GM18858 (cell line): ENCODE measurements at regions not wholly inside any gene's neighbourhood (a gene's known extent, or its start where the extent isn't known, plus 50 kb on each side); places are given as distances from the start of the nearest gene placed in this dataset.
"Not testable (repeated sequence)": the region's sequence is repeated elsewhere in the genome, so short reads cannot be mapped to it uniquely, and the experiment has no call there.

Experiments used
- ATAC-seq: cut with Tn5 transposase; IDR thresholded peaks from one replicate; pipeline ENCODE4 v1.9.1; 2021; ENCODE audit not compliant: unreplicated experiment

DNA sequence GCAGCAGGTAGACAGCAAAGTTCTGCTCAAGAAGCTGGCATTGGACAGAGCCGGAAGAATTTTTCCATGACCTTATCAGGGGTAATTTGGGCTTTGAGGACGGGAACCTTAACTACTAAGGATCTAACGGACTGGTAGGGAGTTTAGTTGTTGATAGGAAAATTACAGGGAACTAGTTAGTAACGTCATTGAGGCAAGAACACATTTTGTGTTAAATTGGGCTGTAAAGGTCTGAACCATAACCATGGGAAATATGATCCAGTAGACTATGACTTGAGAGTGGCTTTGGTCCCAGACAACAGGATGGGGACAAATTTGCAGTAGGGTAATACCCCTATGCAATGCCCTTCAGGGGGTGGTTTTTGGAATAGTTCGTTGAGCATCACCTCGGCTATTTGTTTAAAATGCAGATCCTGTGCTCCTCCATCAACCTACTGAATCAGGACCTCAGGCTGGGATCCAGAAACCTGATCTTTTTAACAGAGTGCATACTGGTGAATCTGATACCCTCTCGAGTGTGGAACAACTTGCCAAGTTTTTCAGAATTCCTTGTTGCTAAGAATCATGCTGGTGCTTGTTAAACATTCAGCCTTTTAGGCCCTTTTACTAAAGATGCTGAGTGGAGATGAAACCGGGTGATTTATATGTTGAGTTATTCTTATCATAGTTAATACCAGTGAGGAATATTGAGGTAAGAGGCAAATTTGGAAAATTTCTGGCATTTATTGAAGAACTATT, 255.1 kb downstream of the MAP2K6 start:
- no peak for ATAC-seq

DNA sequence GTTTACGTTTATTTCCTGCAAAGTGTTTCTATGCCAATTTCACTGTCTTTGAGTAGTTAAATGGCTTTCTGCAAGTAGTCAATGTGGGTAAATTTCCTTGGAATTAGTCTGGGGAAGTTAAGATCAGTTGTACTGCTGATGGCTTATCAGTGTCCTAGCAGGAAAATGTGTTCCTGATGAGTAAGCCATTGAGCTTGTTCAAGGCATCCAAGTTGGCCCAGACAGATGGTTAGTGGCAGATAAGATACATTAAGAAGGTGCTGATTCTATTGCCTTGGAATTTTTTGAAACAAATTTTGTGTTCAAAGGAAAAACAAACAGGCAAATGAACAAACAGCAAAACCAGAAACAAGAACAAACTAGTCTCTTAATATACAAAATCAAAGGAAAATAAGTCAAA, 258.4 kb downstream of the MAP2K6 start:
- ATAC-seq, result no peak

DNA sequence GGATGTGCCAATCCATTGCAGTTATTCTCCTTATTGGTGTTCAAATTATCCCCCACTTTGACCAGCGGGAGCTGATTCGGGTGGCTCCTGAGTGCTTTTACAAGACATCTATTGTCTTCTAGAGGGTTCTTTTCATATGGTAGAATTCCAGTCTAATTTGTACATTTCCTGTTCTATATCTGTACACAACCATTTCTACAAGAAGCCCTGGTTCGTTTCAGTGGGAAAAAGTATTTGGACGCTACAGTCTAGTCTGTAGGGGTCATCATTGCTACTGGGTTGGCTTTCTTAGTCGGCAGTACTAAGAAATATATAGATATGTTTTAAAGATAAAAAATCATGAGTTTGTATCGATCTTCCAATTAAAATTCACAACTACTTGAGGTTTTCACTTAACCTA, 262.6 kb downstream of the MAP2K6 start:
- no peak for ATAC-seq

DNA sequence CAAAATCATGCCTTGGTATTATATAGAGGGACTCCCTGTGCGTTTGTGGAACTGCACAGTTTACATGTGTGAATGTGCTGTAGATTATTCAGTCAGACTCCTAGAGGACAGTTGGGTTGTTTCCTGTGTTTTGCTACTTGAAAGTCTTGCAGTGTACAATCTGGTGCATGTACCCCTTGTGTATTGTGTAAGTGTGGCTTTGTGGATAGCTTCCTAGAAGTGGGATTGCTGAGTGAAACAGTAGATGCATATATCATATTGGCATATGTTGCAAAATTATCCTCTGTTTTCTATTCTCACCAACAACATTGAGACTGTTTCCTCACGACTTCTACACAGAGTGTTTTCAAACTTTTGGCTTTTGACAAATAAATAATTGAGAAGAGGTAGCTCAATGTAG, 263.7 kb downstream of the MAP2K6 start:
- no peak for ATAC-seq

DNA sequence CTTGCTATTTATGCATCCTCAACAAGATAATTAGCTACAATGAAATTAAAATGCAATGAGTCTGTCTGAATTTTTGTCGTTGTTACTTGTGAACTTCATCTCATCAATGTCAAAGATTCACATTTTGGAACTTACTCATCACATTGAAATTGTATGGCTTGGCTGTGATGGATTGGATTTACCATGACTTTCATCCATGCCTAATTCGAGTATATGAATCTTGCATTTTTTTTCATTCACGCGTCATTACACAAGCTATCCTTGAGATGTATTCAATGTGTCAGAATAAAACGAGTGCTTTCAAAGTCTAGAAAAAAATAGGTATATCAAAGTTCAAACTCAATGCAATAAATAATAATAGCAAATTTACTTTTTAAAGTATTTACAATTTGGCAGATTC, 265.3 kb downstream of the MAP2K6 start:
- no peak for ATAC-seq

DNA sequence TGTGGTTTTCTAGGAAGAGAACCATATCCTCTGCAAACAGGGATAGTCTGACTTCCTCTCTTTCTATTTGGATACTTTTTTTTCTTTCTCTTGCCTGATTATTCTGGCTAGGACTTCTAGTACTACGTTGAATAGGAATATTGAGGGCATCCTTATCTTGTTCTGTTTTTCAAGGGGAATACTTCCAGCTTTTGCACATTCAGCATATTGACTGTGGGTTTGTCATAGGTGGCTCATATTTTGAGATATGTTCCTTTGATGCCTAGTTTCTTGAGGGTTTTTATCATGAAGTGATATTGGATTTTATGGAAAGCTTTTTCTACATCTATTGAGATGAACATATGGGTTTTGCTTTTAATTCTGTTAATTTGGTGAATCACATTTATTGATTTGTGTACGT, 269.8 kb downstream of the MAP2K6 start:
- no peak for ATAC-seq

DNA sequence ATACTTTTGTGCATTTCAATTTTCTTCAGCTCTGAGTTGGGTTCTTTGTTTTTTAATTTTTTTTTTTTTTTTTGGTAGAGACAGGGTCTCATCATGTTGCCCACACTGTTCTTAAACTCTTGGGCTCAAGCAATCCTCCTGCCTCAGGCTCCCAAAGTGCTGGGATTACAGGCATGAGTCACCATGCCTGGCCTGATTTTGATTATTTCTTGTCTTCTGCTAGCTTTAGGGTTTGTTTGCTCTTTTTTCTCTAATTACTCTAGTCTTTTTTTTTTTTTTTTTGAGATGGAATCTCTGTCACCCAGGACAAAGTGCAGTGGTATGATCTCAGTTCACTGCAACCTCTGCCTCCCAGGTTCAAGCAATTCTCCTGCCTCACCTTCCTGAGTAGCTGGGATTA, 270.7 kb downstream of the MAP2K6 start:
- not testable (repeated sequence) for ATAC-seq

DNA sequence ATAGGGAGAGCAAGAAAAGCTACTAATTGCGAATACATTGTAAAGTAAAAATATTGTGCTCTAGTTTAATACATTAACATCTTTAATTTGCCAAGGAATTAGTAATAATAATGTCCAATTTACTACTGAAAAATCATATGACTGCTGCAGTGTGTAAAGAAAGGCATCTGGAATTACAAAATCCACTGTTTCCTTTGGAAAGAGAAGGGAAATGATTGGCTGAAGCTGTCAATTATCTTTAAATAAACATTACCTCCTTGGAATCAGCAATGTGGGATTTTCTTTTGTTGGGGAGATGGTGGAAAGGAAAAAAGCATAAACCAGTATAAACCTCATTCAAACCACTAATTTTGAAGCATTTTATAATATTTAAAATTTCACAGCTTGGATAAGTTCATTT, 276.0 kb downstream of the MAP2K6 start:
- ATAC-seq, result no peak

DNA sequence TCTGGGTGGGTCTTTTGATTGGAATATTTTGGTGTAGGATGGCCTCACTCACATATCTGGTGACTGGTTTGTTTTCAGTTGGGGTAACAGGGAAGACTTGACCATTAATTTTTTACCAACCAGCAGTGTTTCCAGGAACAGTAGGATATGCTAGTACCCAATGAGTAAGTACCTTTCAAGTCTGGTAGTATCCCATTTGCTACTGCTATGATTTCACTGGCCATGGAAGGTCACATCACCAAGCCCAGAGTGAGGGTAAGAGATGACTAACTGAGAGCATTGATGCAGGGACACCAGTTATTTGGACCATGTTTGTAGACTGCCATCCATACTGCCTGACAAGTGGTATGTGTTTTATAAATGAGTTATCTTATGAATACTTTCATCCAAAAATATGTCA, 277.7 kb downstream of the MAP2K6 start:
- ATAC-seq, result no peak

DNA sequence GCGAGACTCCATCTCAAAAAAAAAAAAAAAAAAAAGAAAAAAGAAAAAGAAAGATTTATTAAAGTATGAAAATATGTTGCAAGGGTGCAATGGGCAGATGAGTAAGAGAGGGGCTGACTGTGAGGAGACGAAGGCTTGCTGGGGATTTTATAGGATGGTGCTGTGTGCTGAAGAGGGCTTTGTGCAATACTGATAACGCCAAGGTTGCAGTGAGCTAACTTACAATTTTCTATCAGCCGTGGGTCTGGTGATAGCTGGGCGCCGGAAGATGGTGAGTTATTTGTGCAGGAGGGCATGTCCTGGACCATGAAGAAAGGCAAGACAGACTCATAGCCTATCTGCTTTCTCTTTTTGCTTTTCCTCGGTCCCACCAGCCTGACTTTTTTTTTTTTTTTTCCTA, 281.1 kb downstream of the MAP2K6 start:
- ATAC-seq, result no peak

DNA sequence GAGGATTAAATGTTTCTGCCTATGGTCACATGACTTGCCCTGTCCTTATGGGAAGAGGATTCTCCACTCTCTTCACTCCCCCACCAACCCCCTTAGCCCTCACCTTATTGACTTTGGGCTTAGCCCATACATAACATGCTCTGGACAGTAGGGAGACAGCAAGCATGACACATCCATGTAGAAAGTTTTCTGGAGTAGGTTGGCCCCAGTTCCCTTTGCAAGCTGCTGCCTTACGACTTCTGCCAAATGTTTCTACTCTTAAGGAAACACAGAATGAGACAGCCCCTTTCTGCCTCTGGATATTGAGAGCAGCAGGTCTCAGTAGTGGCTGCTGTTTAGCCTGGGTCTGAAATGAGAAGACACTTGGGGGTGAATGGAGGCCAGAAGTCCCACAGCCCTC, 282.2 kb downstream of the MAP2K6 start:
- no peak for ATAC-seq

DNA sequence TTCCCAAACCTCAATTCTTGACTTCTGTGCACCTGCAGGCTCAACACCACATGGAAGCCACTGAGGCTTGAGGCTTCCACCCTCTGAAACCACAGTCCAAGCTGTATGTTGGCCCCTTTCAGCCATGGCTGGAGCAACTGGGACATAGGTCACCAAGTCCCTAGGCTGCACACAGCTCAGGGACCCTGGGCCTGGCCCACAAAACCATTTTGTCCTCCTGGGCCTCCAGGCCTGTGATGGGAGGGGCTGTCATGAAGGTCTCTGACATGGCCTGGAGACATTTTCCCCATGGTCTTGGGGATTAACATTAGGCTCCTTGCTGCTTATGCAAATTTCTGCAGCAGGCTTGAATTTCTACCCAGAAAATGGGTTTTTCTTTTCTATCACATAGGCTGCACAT, 283.9 kb downstream of the MAP2K6 start:
- not testable (repeated sequence) for ATAC-seq

DNA sequence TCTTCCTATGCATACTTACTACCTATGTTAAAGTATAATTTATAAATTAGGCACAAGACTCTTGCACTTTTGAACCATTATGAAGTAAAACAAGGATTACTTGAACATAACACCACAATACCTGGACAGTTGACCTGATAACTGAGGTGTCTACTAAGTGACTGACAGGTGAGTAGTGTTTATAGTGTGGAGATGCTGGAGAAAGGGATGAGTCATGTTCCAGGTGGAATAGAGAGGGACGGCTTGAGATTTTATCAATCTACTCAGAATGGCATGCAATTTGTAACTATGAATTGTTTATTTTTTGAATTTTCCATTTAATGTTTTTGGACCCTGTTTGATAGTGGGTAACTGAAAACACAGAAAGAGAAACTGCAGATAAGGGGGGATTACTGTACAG, 287.6 kb downstream of the MAP2K6 start:
- ATAC-seq, result no peak

DNA sequence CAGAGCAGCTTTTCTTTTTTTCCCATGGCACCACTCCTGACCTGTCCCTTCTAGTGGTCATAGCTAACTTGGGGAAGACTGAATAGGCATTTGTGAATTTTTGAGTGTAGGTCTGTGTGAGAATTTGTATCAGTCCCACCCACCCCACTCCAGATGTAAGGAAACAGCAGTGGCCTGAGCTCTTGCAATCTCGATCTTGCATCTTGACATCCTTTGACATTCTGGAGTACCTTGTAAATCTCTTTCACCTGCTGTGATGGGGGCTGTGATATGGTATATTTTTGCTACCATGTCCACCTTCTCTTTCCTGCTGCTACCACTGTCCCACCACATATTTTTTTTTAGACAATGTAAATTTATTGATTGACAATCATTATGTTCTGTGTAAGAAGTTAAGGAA, 289.3 kb downstream of the MAP2K6 start:
- no peak for ATAC-seq

DNA sequence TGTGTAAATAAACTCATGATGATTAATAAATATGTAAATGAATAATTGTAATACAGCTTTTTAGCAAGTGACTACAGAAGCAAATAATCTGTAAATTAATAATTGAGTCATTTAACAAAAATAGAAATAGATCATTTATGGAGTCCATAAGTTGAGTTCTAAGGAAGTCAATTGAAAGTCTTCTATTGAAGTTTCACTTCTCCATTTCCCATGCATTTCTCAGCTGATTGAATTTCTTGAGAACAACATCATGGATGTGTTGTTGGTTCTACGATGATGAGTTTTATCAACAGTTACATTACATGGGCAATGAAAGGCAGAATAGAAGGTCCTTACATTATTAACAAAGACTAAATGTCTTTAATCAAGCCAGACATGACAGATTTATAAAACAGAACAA, 290.4 kb downstream of the MAP2K6 start:
- no peak for ATAC-seq

DNA sequence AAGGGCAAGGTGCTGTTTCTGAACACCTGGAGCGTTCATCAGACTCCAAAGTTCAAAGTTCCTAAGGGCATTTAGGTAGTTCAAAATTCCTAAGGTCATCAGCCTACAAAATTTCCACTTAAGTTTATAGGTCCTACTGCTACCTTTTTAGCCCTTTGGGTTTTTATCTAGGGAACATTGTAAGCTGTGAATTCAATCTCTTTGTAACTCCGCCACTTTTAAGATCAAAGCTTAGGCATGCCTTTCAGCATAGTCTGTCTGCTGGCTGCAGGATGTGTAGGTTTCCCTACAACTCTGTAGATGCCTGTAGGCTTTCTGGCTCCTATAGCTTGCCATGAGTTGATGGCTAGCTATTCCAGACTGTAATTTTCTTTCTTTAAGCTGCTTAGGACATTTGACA, 291.6 kb downstream of the MAP2K6 start:
- no peak for ATAC-seq

DNA sequence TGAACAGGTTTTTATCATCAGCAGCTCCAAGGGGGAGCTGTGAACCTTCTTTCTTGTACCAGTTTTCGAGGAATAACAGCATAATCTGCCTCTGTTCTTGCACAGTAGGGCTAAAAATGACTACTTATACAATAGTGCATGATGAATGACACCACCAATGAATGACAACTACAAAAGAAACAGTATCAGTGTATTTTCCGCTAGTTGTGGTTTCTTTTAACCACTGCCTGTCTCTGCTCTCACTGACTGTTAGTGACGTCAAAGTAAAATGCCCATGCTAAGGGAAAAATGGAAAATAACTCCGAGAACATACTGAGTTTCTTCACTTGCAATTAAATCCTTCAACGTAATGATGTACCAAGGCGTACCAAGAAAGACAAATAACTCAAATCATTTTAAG, 294.9 kb downstream of the MAP2K6 start:
- no peak for ATAC-seq

DNA sequence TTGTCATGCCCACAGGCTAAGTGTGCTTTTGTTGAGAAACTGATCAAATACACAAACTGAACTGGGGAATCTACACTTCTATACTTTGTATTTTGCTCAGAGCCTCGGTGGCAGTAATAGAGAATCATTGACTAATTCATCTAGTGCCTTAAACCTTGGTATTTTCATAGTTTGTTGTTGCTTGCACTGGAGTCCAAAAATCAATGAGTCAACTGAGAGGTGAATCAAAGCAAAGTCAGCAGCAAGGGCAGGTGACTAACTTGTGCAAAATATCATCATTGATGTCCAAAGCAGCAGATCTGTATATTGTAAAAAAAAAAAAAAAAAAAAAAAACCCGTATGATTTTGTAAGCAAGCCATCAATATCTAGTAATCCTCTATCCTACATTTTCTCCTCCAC, 296.4 kb downstream of the MAP2K6 start:
- no peak for ATAC-seq

DNA sequence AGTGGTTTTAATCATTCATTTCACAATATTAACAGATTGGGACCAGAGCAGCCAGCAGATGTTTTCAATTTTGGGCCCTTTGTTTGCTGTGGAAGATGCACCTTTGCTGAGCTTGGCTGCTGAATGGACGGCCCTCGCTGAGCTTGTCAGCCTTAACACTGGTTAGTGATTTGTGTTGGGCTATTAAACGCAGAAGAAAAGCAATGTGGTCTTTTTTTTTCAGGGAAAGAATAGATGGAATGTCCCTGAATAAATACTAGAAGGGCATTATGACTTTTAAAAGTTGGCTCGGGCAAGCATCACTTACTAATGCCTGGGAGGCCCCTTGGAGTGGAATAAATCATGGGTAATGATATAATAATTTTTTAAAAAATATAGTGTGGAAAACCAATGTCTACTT, 297.0 kb downstream of the MAP2K6 start:
- no peak for ATAC-seq

DNA sequence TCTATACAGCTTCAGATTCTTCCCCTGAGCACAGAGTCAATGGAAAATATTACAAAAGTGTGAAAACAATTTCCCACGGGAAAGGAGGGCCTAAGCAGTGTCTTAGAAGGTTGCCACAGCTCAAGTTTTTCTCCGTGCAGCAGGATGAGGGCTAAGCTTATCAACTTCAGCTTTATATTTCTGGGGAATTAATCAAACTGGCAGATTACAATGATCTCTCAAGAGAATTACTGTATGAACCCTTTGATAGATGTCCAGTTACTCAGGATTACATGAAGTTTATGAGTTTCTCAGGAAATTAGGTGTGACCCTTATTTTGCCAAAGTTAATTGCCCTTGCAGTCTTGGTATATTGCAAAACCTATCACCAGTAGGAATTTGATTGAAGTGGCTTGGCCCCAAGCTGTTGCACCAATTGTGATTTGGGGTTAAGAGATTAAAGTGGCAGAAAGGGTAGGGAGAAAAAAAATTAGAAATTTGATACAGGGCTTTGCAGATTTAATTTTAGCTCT, 298.4 kb downstream of the MAP2K6 start:
- no peak for ATAC-seq

DNA sequence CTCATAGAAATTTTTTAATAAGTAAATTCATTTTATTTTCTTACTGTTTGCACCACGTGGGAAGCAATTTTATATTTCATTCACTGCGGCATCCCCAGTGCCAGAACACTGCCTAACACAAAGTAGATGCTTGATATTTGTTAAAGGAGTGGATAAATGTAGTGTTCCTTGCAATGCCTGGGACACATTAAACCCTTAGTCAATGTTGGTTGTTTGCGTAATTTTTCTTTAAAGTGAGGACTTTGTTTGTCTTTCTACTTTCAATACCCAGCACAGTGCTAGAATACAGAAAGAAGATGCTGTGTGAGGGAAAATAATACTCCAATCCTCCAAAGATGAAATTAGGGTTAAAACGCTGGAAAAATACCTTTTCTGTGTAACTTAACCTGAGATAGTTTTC, 299.3 kb downstream of the MAP2K6 start:
- no peak for ATAC-seq

DNA sequence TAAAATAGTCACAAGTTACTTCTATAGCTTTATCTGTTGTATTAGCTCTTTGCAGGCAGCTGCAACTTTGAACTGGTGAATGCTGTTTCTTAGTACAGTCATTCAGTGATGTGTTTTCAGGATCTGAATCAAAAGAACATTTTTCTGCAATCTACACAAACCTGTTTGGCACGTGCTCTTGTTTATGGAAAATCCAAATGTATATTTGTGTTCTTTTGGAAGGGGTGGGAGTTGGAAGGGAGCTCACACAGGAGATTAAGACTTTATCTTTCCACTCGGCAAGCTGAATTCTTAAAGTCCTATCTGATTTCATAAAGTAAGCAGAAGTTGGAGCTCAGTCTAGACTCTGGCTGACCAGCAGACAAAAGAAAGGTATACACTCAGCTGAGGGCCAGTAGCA, 300.2 kb downstream of the MAP2K6 start:
- no peak for ATAC-seq

DNA sequence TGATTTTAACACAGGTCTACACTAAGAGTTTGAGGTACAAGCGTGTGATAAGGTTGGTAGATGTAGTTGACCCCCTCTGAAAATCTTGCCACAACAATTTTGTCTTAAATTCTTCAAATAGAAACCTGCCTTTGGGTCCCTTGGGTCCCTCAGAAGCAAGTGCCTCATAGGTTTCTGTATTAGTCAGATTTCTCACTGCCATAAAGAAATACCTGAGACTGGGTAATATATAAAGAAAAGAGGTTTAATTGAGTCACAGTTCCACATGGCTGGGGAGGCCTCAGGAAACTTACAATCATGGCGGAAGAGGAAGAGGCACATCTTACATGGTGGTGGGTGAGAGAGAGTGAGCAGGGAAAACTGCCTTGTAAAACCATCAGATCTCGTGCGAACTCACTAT, 301.2 kb downstream of the MAP2K6 start:
- no peak for ATAC-seq
